BE2C (cell line): ENCODE measurements at regions not wholly inside any gene's neighbourhood (a gene's known extent, or its start where the extent isn't known, plus 50 kb on each side); places are given as distances from the start of the nearest gene placed in this dataset.

Experiments used
- DNase-seq: peaks from one replicate; pipeline ENCODE4 v3.0.0-alpha.2; 2020
- H3K27me3 ChIP-seq: fragments of 250-450 bp; sonication (Bioruptor Pico); 2 replicates; pipeline ENCODE4 v1.5.1; 2020; ENCODE audit warnings: mild to moderate bottlenecking
- H3K36me3 ChIP-seq: fragments of 250-450 bp; sonication (Bioruptor Pico); 2 replicates; pipeline ENCODE4 v1.5.1; 2020; ENCODE audit warnings: mild to moderate bottlenecking
- H3K4me1 ChIP-seq: fragments of 250-450 bp; sonication (Bioruptor Pico); 2 replicates; pipeline ENCODE4 v1.5.1; 2020
- H3K4me3 ChIP-seq: 2 replicates; pipeline ENCODE4 v1.5.1; 2011; ENCODE audit warnings: low read depth, low read length
- H3K9me3 ChIP-seq: fragments of 250-450 bp; sonication (Bioruptor Pico); 2 replicates; pipeline ENCODE4 v1.5.1; 2020
- CTCF ChIP-seq: IDR thresholded peaks from 2 replicates; pipeline ENCODE4 v1.5.1; 2012; ENCODE audit warnings: mild to moderate bottlenecking, low read depth, low read length

GRCh38 chrX:118216509-118216908, 99.9 kb upstream of the KLHL13 start:
- Histone ChIP-seq H3K27me3 (no peaks in the 10 kb centered on the region), H3K36me3 (no peaks in the 10 kb centered on the region), H3K4me1 (peaks cover 43% of the 10 kb centered on the region), H3K4me3 (no peak overlapping the region; the same call in 1 of the 2 replicates), H3K9me3 (no peaks in the 10 kb centered on the region)
- DNase-seq = peak; percentile 50
- no peak for TF ChIP-seq CTCF

GRCh38 chrX:118218079-118218478, 101.5 kb upstream of the KLHL13 start:
- peaks cover 43% of the 10 kb centered on the region for H3K4me1 ChIP-seq
- H3K4me3 ChIP-seq = no peak overlapping the region
- H3K27me3 ChIP-seq = no peaks in the 10 kb centered on the region
- H3K9me3 ChIP-seq = no peaks in the 10 kb centered on the region
- no peak for TF ChIP-seq CTCF
- no peak for DNase-seq
- H3K36me3 ChIP-seq = no peaks in the 10 kb centered on the region

- TF ChIP-seq CTCF = no peak
- Histone ChIP-seq H3K27me3 (no peaks in the 10 kb centered on the region), H3K4me1 (peaks cover 43% of the 10 kb centered on the region), H3K36me3 (no peaks in the 10 kb centered on the region), H3K9me3 (no peaks in the 10 kb centered on the region), H3K4me3 (no peak overlapping the region)
- DNase-seq = no peak
Measured at GRCh38 chrX:118218940-118219339, 102.3 kb upstream of the KLHL13 start.

GRCh38 chrX:118219866-118220265, 103.3 kb upstream of the KLHL13 start:
- peaks cover 43% of the 10 kb centered on the region for H3K4me1 ChIP-seq
- no peaks in the 10 kb centered on the region for H3K36me3 ChIP-seq
- no peak for TF ChIP-seq CTCF
- no peak for DNase-seq
- H3K9me3 ChIP-seq = no peaks in the 10 kb centered on the region
- no peaks in the 10 kb centered on the region for H3K27me3 ChIP-seq
- H3K4me3 ChIP-seq = no peak overlapping the region; the same call in 1 of the 2 replicates

GRCh38 chrX:118220509-118220908, 103.9 kb upstream of the KLHL13 start:
- Histone ChIP-seq H3K4me3 (peak overlapping the region; percentile 19; the same call in 1 of the 2 replicates), H3K36me3 (no peaks in the 10 kb centered on the region), H3K27me3 (no peaks in the 10 kb centered on the region), H3K9me3 (no peaks in the 10 kb centered on the region), H3K4me1 (peaks cover 42% of the 10 kb centered on the region)
- DNase-seq = no peak
- TF ChIP-seq CTCF = no peak

- Histone ChIP-seq H3K36me3 (no peaks in the 10 kb centered on the region), H3K4me3 (0 out of 2 replicates have a peak overlapping the region, but pooled peaks have one; percentile 19)
- peak; percentile 80 for DNase-seq
Measured at GRCh38 chrX:118221270-118221669, 104.7 kb upstream of the KLHL13 start.

More at GRCh38 chrX:118221270-118221669, 104.7 kb upstream of the KLHL13 start:
- H3K4me1 ChIP-seq = peaks cover 38% of the 10 kb centered on the region
- no peaks in the 10 kb centered on the region for H3K27me3 ChIP-seq
- no peak for TF ChIP-seq CTCF
- no peaks in the 10 kb centered on the region for H3K9me3 ChIP-seq
